HEK293 (cell line): ENCODE measurements at regions not wholly inside any gene's neighbourhood (a gene's known extent, or its start where the extent isn't known, plus 50 kb on each side); places are given as distances from the start of the nearest gene placed in this dataset.

Experiments
- CTCF ChIA-PET: fragments of 350-600 bp; formaldehyde crosslinking; extraction: SDS; loops from one replicate; lab custom pipeline; 2021; ENCODE audit warnings: antibody characterized with exemption; lab: Yijun Ruan, JAX
- POLR2A ChIA-PET: fragments of 300-600 bp; formaldehyde crosslinking; extraction: SDS; loops from one replicate; lab custom pipeline; 2020; ENCODE audit warnings: antibody characterized with exemption, inconsistent platforms; lab: Yijun Ruan, JAX
- H3K27ac ChIP-seq: fragments of 200-500 bp; sonication (Bioruptor generic); 2 replicates; pipeline ENCODE4 v1.5.1; 2014; ENCODE audit warnings: low read depth, low read length, control low read depth, inconsistent platforms; ENCODE audit errors: extremely low read depth
- H3K36me3 ChIP-seq, 2 experiments: fragments of 200-500 bp in 1 of 2; sonication (Bioruptor generic) in 1 of 2; 1 replicate in 1 of 2; 2 replicates in 1 of 2; pipeline ENCODE4 v1.5.1; 2014 to 2017; ENCODE audit warnings: inconsistent platforms in 2 of 2, low read length in 2 of 2; ENCODE audit not compliant: control insufficient read depth in 2 of 2, insufficient read depth in 1 of 2
- H3K4me1 ChIP-seq: fragments of 200-500 bp; sonication (Bioruptor generic); 2 replicates; pipeline ENCODE4 v1.5.1; 2014; ENCODE audit warnings: mild to moderate bottlenecking, low read length, inconsistent platforms; ENCODE audit not compliant: control insufficient read depth, insufficient read depth
- H3K4me3 ChIP-seq: 2 replicates; pipeline ENCODE4 v1.5.1; 2011; ENCODE audit warnings: low read depth, mild to moderate bottlenecking, control low read depth, low read length, moderate library complexity
- H3K9me3 ChIP-seq: fragments of 200-500 bp; sonication (Bioruptor generic); 2 replicates; pipeline ENCODE4 v1.5.1; 2014; ENCODE audit warnings: low read depth, low read length, inconsistent platforms; ENCODE audit not compliant: control insufficient read depth, insufficient read depth
- BCL11B ChIP-seq: fragments of 450-650 bp; formaldehyde crosslinking; IDR thresholded peaks from 2 replicates; pipeline ENCODE4 v1.5.1; 2016; ENCODE audit warnings: low read depth, missing biosample characterization, missing genetic modification characterization
- FEZF1 ChIP-seq: fragments of 450-650 bp; formaldehyde crosslinking; IDR thresholded peaks from 2 replicates; pipeline ENCODE4 v1.5.1; 2016; ENCODE audit warnings: missing biosample characterization, missing genetic modification characterization
- GLI2 ChIP-seq: fragments of 450-650 bp; formaldehyde crosslinking; IDR thresholded peaks from 2 replicates; pipeline ENCODE4; 2017; ENCODE audit warnings: missing biosample characterization, missing genetic modification characterization, low read depth, borderline replicate concordance
- GLIS2 ChIP-seq: fragments of 450-650 bp; formaldehyde crosslinking; IDR thresholded peaks from 2 replicates; pipeline ENCODE4 v1.5.1; 2016; ENCODE audit warnings: missing biosample characterization, missing genetic modification characterization
- IKZF3 ChIP-seq: fragments of 450-650 bp; IDR thresholded peaks from 2 replicates; pipeline ENCODE4 v1.5.0; 2018; ENCODE audit warnings: missing biosample characterization, mild to moderate bottlenecking, missing genetic modification characterization, moderate library complexity
- KLF16 ChIP-seq: fragments of 450-650 bp; formaldehyde crosslinking; IDR thresholded peaks from 2 replicates; pipeline ENCODE4 v1.5.1; 2017; ENCODE audit warnings: missing biosample characterization, missing genetic modification characterization
- MEIS1 ChIP-seq: sonication (generic); formaldehyde crosslinking; IDR thresholded peaks from 2 replicates; pipeline ENCODE4 v1.8.1; 2022; ENCODE audit warnings: missing genetic modification reagents, mild to moderate bottlenecking, borderline replicate concordance
- OSR2 ChIP-seq: fragments of 450-650 bp; formaldehyde crosslinking; IDR thresholded peaks from 2 replicates; pipeline ENCODE4 v1.5.1; 2016; ENCODE audit warnings: missing biosample characterization, missing genetic modification characterization
- OVOL3 ChIP-seq: fragments of 450-650 bp; formaldehyde crosslinking; IDR thresholded peaks from 2 replicates; pipeline ENCODE4 v1.5.1; 2016; ENCODE audit warnings: missing biosample characterization, missing genetic modification characterization
- SCRT2 ChIP-seq: fragments of 450-650 bp; formaldehyde crosslinking; IDR thresholded peaks from 2 replicates; pipeline ENCODE4 v1.5.1; 2016; ENCODE audit warnings: missing biosample characterization, missing genetic modification characterization
- SETDB1 ChIP-seq: IDR thresholded peaks from one replicate; pipeline ENCODE4 v1.6.1; 2017; ENCODE audit warnings: mild to moderate bottlenecking, low read length, moderate library complexity, mixed read lengths; ENCODE audit not compliant: insufficient read length
- ZBTB17 ChIP-seq: fragments of 450-650 bp; formaldehyde crosslinking; IDR thresholded peaks from 2 replicates; pipeline ENCODE4 v1.5.1; 2016; ENCODE audit warnings: missing biosample characterization, missing genetic modification characterization
- ZNF184 ChIP-seq: fragments of 450-650 bp; IDR thresholded peaks from 2 replicates; pipeline ENCODE4 v1.5.1; 2018; ENCODE audit warnings: missing biosample characterization, mild to moderate bottlenecking, missing genetic modification characterization
- ZNF433 ChIP-seq: fragments of 450-650 bp; formaldehyde crosslinking; IDR thresholded peaks from 2 replicates; pipeline ENCODE4 v1.5.1; 2016; ENCODE audit warnings: missing biosample characterization, missing genetic modification characterization, low read depth
- ZNF530 ChIP-seq: fragments of 450-650 bp; formaldehyde crosslinking; IDR thresholded peaks from 2 replicates; pipeline ENCODE4 v1.5.1; 2016; ENCODE audit warnings: low read depth, missing biosample characterization, missing genetic modification characterization
- ZNF600 ChIP-seq: fragments of 450-650 bp; formaldehyde crosslinking; IDR thresholded peaks from 2 replicates; pipeline ENCODE4 v1.5.1; 2016; ENCODE audit warnings: missing biosample characterization, missing genetic modification characterization
- ZNF768 ChIP-seq: fragments of 450-650 bp; formaldehyde crosslinking; IDR thresholded peaks from 2 replicates; pipeline ENCODE4 v1.5.1; 2018; ENCODE audit warnings: missing biosample characterization, mild to moderate bottlenecking, missing genetic modification characterization
- ZNF785 ChIP-seq: fragments of 450-650 bp; formaldehyde crosslinking; IDR thresholded peaks from 2 replicates; pipeline ENCODE4 v1.5.1; 2016; ENCODE audit warnings: missing biosample characterization, missing genetic modification characterization
- ZNF792 ChIP-seq: fragments of 450-650 bp; formaldehyde crosslinking; IDR thresholded peaks from 2 replicates; pipeline ENCODE4 v1.5.1; 2016; ENCODE audit warnings: missing biosample characterization, missing genetic modification characterization
- ZSCAN16 ChIP-seq: fragments of 450-650 bp; formaldehyde crosslinking; IDR thresholded peaks from 2 replicates; pipeline ENCODE4 v1.5.1; 2016; ENCODE audit warnings: missing biosample characterization, missing genetic modification characterization
- ZSCAN23 ChIP-seq: fragments of 450-650 bp; formaldehyde crosslinking; IDR thresholded peaks from 2 replicates; pipeline ENCODE4 v1.5.1; 2016; ENCODE audit warnings: missing biosample characterization, missing genetic modification characterization
- TF ChIP-seq, protein P1 (sequence below): fragments of 450-650 bp; formaldehyde crosslinking; IDR thresholded peaks from 2 replicates; pipeline ENCODE4 v1.5.1; 2016; ENCODE audit warnings: missing biosample characterization, missing genetic modification characterization
- TF ChIP-seq, protein P2 (sequence below): fragments of 450-650 bp; formaldehyde crosslinking; IDR thresholded peaks from 2 replicates; pipeline ENCODE4 v1.5.1; 2017; ENCODE audit warnings: missing biosample characterization, missing genetic modification characterization
- TF ChIP-seq, protein P3 (sequence below): fragments of 450-650 bp; formaldehyde crosslinking; conservative IDR thresholded peaks from 2 replicates; pipeline ENCODE4 v1.5.1; 2016; ENCODE audit warnings: low read depth, missing biosample characterization, missing genetic modification characterization
- TF ChIP-seq, protein P4 (sequence below): fragments of 450-650 bp; IDR thresholded peaks from 2 replicates; pipeline ENCODE4 v1.5.1; 2018; ENCODE audit warnings: missing biosample characterization, missing genetic modification characterization
- TF ChIP-seq, protein P5 (sequence below): fragments of 450-650 bp; formaldehyde crosslinking; IDR thresholded peaks from 2 replicates; pipeline ENCODE4 v1.5.1; 2017; ENCODE audit warnings: missing biosample characterization, missing genetic modification characterization

DNA sequence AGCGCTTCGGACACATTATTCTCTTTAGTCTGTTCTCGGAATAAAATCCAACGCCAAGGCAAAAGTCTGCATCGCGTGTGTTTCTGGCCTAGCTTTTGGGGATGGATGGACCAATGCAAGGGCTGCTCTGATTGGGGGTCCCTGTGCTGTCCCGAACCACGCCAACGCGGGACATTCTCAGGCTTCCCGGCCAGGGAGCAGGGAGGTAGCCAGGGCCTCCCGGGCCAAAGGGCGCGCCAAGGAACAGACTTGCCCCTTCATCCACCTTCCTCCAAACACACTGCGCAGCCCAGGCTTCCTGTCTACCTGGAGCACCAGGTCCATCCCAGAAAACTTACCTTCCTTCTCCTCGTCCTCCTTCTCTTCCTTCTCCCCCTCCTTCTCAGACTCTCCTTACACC lies 113.0 kb upstream of the SELENOP start (continued):
- TF ChIP-seq, protein P1, sequence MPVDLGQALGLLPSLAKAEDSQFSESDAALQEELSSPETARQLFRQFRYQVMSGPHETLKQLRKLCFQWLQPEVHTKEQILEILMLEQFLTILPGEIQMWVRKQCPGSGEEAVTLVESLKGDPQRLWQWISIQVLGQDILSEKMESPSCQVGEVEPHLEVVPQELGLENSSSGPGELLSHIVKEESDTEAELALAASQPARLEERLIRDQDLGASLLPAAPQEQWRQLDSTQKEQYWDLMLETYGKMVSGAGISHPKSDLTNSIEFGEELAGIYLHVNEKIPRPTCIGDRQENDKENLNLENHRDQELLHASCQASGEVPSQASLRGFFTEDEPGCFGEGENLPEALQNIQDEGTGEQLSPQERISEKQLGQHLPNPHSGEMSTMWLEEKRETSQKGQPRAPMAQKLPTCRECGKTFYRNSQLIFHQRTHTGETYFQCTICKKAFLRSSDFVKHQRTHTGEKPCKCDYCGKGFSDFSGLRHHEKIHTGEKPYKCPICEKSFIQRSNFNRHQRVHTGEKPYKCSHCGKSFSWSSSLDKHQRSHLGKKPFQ (tag by site-specific recombination) = no peak
- TF ChIP-seq GLI2 (tag by site-specific recombination) = no peak
- TF ChIP-seq BCL11B (tag by site-specific recombination) = no peak
- no peak for TF ChIP-seq ZNF600 (tag by site-specific recombination)
- no peak for TF ChIP-seq ZSCAN16
- TF ChIP-seq, protein P2, sequence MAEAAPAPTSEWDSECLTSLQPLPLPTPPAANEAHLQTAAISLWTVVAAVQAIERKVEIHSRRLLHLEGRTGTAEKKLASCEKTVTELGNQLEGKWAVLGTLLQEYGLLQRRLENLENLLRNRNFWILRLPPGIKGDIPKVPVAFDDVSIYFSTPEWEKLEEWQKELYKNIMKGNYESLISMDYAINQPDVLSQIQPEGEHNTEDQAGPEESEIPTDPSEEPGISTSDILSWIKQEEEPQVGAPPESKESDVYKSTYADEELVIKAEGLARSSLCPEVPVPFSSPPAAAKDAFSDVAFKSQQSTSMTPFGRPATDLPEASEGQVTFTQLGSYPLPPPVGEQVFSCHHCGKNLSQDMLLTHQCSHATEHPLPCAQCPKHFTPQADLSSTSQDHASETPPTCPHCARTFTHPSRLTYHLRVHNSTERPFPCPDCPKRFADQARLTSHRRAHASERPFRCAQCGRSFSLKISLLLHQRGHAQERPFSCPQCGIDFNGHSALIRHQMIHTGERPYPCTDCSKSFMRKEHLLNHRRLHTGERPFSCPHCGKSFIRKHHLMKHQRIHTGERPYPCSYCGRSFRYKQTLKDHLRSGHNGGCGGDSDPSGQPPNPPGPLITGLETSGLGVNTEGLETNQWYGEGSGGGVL (tag by site-specific recombination) = no peak
- no peak for TF ChIP-seq ZNF768 (tag by site-specific recombination)
- no peak for TF ChIP-seq ZNF785 (tag by site-specific recombination)
- no peak for TF ChIP-seq ZNF530 (tag by site-specific recombination)
- no peak for TF ChIP-seq ZNF433 (tag by site-specific recombination)

DNA sequence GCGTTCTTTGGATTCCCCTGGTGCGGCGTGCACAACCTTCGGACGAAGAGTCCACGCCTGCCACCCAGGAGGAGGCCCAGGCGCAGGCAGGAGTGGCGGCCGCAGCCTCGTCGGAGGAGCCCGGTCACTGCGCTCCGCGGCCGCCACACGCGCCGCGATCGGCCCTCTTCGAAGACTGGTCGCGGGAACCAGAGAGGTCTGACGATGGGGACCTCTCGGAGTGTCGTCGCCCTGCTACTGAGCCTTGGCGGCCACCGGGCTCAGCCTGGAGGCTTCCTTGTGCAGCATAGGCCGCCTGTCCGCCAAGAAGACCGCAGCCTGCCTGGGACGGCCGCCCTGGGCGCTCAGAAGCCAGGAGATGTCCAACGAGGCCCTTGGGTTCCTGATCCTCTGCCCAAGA lies 112.5 kb upstream of the SELENOP start:
- CTCF ChIA-PET = interaction anchor here (1.9 kb wide), 1 partner anchor 12 kb away, joined by 12 read pairs; no protein-coding TSS in a partner anchor
- no peak overlapping the region for H3K27ac ChIP-seq
- H3K4me1 ChIP-seq = no peaks in the 10 kb centered on the region
- TF ChIP-seq ZNF792 (tag by site-specific recombination) (no peak), OSR2 (tag by site-specific recombination) (no peak), KLF16 (tag by site-specific recombination) (no peak), ZNF768 (tag by site-specific recombination) (no peak), SETDB1 (no peak), FEZF1 (tag by site-specific recombination) (no peak), ZNF433 (tag by site-specific recombination) (no peak)
- H3K9me3 ChIP-seq = no peaks in the 10 kb centered on the region
- H3K4me3 ChIP-seq = no peak overlapping the region
- POLR2A ChIA-PET = no interaction called here
- no peaks in the 10 kb centered on the region for H3K36me3 ChIP-seq

DNA sequence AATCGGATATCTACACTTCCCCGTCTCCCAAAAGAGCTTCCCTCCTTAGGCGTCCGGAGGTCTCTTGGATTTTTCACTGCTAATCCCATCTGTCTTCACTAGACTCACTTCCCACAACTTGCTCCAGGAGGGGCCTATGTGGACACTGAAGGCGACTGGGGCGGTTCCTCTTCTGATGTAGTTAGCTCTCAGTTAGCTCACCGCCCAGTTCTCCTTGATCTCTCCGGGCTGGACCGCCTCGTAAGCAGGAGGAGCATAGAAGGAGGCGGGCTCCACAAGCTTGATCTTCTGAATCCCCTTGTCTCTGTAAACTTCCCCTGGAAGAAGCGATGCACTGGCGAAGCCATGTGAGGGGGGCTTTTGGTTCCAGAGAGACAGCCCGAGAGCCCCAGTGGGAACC lies 112.0 kb upstream of the SELENOP start:
- H3K4me1 ChIP-seq = no peaks in the 10 kb centered on the region
- no peak overlapping the region for H3K27ac ChIP-seq
- H3K4me3 ChIP-seq = no peak overlapping the region
- no peaks in the 10 kb centered on the region for H3K9me3 ChIP-seq
- ChIA-PET POLR2A (no interaction called here), CTCF (interaction anchor here (1.9 kb wide), 2 partner anchors 11 to 15 kb away, joined by 6 to 12 read pairs; no protein-coding TSS in a partner anchor)
- H3K36me3 ChIP-seq = no peaks in the 10 kb centered on the region
- TF ChIP-seq, protein P3, sequence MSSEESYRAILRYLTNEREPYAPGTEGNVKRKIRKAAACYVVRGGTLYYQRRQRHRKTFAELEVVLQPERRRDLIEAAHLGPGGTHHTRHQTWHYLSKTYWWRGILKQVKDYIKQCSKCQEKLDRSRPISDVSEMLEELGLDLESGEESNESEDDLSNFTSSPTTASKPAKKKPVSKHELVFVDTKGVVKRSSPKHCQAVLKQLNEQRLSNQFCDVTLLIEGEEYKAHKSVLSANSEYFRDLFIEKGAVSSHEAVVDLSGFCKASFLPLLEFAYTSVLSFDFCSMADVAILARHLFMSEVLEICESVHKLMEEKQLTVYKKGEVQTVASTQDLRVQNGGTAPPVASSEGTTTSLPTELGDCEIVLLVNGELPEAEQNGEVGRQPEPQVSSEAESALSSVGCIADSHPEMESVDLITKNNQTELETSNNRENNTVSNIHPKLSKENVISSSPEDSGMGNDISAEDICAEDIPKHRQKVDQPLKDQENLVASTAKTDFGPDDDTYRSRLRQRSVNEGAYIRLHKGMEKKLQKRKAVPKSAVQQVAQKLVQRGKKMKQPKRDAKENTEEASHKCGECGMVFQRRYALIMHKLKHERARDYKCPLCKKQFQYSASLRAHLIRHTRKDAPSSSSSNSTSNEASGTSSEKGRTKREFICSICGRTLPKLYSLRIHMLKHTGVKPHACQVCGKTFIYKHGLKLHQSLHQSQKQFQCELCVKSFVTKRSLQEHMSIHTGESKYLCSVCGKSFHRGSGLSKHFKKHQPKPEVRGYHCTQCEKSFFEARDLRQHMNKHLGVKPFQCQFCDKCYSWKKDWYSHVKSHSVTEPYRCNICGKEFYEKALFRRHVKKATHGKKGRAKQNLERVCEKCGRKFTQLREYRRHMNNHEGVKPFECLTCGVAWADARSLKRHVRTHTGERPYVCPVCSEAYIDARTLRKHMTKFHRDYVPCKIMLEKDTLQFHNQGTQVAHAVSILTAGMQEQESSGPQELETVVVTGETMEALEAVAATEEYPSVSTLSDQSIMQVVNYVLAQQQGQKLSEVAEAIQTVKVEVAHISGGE = no peak
- TF ChIP-seq OVOL3 (tag by site-specific recombination) (no peak), ZSCAN23 (tag by site-specific recombination) (no peak), ZNF184 (tag by site-specific recombination) (no peak), IKZF3 (tag by site-specific recombination) (no peak), GLIS2 (tag by site-specific recombination) (no peak), FEZF1 (tag by site-specific recombination) (no peak), MEIS1 (CRISPR knock-in tag) (no peak), ZBTB17 (tag by site-specific recombination) (no peak), SCRT2 (tag by site-specific recombination) (no peak)
- TF ChIP-seq, protein P4, sequence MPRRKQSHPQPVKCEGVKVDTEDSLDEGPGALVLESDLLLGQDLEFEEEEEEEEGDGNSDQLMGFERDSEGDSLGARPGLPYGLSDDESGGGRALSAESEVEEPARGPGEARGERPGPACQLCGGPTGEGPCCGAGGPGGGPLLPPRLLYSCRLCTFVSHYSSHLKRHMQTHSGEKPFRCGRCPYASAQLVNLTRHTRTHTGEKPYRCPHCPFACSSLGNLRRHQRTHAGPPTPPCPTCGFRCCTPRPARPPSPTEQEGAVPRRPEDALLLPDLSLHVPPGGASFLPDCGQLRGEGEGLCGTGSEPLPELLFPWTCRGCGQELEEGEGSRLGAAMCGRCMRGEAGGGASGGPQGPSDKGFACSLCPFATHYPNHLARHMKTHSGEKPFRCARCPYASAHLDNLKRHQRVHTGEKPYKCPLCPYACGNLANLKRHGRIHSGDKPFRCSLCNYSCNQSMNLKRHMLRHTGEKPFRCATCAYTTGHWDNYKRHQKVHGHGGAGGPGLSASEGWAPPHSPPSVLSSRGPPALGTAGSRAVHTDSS = no peak
- TF ChIP-seq, protein P5, sequence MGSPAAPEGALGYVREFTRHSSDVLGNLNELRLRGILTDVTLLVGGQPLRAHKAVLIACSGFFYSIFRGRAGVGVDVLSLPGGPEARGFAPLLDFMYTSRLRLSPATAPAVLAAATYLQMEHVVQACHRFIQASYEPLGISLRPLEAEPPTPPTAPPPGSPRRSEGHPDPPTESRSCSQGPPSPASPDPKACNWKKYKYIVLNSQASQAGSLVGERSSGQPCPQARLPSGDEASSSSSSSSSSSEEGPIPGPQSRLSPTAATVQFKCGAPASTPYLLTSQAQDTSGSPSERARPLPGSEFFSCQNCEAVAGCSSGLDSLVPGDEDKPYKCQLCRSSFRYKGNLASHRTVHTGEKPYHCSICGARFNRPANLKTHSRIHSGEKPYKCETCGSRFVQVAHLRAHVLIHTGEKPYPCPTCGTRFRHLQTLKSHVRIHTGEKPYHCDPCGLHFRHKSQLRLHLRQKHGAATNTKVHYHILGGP = no peak
